ENCODE measurements at regions not wholly inside any gene's neighbourhood (a gene's known extent, or its start where the extent isn't known, plus 50 kb on each side); places are given as distances from the start of the nearest gene placed in this dataset.

DNA sequence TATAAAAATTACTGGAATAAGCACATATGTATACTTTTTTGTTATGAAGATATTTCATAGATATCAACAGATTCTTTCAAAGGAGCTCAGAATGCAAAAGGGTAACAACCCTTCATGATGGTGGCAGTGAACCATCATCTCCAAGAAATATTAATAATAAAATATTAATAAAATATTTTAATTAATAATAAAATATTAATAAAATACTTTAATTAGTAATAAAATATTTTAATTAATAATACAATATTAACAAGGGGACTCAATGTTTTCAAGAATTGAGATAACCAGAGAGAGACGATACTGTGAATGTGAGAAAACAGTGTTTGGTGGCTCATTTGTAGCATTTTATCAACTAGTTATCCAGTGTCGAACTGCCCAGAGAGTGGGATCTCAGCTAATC is 86.0 kb upstream of the NT5E start:
- TF ChIP-seq CTCF (IDR thresholded peaks at IDR 0.05; ENCODE audit: low read depth, low read length, missing input control) (no peak), TAF1 (conservative IDR thresholded peaks at IDR 0.05) (no peak), MAX (IDR thresholded peaks at IDR 0.05) (no peak), NR2F2 (IDR thresholded peaks at IDR 0.05) (no peak), ZBTB33 (IDR thresholded peaks at IDR 0.05) (no peak), RXRA (IDR thresholded peaks at IDR 0.05) (no peak)
- TF ChIP-seq, protein P1, sequence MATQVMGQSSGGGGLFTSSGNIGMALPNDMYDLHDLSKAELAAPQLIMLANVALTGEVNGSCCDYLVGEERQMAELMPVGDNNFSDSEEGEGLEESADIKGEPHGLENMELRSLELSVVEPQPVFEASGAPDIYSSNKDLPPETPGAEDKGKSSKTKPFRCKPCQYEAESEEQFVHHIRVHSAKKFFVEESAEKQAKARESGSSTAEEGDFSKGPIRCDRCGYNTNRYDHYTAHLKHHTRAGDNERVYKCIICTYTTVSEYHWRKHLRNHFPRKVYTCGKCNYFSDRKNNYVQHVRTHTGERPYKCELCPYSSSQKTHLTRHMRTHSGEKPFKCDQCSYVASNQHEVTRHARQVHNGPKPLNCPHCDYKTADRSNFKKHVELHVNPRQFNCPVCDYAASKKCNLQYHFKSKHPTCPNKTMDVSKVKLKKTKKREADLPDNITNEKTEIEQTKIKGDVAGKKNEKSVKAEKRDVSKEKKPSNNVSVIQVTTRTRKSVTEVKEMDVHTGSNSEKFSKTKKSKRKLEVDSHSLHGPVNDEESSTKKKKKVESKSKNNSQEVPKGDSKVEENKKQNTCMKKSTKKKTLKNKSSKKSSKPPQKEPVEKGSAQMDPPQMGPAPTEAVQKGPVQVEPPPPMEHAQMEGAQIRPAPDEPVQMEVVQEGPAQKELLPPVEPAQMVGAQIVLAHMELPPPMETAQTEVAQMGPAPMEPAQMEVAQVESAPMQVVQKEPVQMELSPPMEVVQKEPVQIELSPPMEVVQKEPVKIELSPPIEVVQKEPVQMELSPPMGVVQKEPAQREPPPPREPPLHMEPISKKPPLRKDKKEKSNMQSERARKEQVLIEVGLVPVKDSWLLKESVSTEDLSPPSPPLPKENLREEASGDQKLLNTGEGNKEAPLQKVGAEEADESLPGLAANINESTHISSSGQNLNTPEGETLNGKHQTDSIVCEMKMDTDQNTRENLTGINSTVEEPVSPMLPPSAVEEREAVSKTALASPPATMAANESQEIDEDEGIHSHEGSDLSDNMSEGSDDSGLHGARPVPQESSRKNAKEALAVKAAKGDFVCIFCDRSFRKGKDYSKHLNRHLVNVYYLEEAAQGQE (IDR thresholded peaks at IDR 0.05) = no peak
